Astrocyte of the spinal cord (primary cell): ENCODE measurements at regions not wholly inside any gene's neighbourhood (a gene's known extent, or its start where the extent isn't known, plus 50 kb on each side); places are given as distances from the start of the nearest gene placed in this dataset.
"Not testable (repeated sequence)": the region's sequence is repeated elsewhere in the genome, so short reads cannot be mapped to it uniquely, and the experiment has no call there.

ENCODE experiments used
- DNase-seq: peaks from one replicate; pipeline ENCODE4 v3.0.0; 2011; ENCODE audit warnings: low read depth, low spot score
- H3K4me3 ChIP-seq: 2 replicates; pipeline ENCODE4 v1.5.1; 2011; ENCODE audit warnings: low read depth, mild to moderate bottlenecking, low read length, moderate library complexity
- in situ Hi-C: cut with HindIII; loops from 2 replicates; pipeline ENCODE4 v1.10.0; 2017; ENCODE audit warnings: low sequenced_read_pairs
- TF ChIP-seq, protein P1 (sequence below): IDR thresholded peaks from 2 replicates; pipeline ENCODE4 v1.5.1; 2012; ENCODE audit warnings: low read depth, mild to moderate bottlenecking, low read length, inconsistent platforms

DNA sequence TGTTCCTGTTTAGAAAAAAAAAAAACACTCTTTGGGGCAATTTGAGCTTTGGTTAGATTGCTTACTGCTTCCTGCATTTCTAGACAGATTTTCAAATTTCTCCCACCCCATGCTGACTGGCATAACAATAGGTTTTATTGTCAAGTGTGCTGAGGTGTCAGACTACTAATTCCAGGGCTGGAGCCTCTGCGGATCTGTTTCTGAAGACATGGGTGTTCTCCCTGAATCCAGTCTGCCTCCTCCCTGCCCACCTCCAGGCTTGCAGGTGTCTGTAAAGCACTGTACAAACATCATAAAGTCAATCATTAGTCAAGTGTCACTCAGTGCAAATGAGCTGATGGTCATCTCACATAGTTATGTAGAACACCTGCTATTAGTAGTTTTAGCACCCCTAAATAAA, 292.4 kb downstream of the GATA3 start:
- DNase-seq, result no peak
- TF ChIP-seq, protein P1, sequence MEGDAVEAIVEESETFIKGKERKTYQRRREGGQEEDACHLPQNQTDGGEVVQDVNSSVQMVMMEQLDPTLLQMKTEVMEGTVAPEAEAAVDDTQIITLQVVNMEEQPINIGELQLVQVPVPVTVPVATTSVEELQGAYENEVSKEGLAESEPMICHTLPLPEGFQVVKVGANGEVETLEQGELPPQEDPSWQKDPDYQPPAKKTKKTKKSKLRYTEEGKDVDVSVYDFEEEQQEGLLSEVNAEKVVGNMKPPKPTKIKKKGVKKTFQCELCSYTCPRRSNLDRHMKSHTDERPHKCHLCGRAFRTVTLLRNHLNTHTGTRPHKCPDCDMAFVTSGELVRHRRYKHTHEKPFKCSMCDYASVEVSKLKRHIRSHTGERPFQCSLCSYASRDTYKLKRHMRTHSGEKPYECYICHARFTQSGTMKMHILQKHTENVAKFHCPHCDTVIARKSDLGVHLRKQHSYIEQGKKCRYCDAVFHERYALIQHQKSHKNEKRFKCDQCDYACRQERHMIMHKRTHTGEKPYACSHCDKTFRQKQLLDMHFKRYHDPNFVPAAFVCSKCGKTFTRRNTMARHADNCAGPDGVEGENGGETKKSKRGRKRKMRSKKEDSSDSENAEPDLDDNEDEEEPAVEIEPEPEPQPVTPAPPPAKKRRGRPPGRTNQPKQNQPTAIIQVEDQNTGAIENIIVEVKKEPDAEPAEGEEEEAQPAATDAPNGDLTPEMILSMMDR, result no peak
- H3K4me3 ChIP-seq, result no peak overlapping the region
- in situ Hi-C loops, result no loop called here

GRCh38 chr10:8347614-8348013, 293.1 kb downstream of the GATA3 start:
- in situ Hi-C loops, H3K4me3 ChIP-seq, DNase-seq: not testable (repeated sequence)

DNA sequence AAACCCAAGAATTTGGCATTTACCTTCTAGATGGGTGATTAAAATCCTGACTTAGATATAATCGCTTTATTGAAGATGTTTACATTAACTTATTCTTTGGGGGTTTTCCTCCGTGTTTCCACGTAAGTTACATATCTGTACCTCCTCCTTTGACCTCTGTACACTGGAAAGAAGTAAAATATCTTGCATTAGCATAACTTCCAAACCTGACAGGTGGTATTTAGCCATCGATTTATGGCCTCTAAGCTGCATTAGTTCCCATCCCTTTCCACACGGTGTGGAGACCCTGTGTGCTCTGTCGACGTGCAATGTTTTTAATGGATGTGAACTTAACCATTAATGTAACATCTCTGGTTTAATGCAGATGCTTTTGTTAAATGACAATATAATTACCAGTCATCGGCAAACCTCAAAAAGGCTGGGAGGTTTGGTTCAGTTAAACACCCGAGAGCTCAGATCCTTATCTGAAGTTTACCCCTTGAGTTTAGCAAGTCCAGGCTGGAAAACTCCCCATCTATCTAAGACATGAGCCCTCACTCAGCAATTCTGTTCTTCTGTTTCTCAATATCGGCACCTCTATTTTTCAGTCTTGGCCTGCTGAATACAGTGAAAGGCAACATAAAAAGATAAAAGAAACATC, 295.2 kb downstream of the GATA3 start:
- no peak for DNase-seq
- TF ChIP-seq, protein P1, result no peak
- no peak overlapping the region for H3K4me3 ChIP-seq
- in situ Hi-C loops, result no loop called here

DNA sequence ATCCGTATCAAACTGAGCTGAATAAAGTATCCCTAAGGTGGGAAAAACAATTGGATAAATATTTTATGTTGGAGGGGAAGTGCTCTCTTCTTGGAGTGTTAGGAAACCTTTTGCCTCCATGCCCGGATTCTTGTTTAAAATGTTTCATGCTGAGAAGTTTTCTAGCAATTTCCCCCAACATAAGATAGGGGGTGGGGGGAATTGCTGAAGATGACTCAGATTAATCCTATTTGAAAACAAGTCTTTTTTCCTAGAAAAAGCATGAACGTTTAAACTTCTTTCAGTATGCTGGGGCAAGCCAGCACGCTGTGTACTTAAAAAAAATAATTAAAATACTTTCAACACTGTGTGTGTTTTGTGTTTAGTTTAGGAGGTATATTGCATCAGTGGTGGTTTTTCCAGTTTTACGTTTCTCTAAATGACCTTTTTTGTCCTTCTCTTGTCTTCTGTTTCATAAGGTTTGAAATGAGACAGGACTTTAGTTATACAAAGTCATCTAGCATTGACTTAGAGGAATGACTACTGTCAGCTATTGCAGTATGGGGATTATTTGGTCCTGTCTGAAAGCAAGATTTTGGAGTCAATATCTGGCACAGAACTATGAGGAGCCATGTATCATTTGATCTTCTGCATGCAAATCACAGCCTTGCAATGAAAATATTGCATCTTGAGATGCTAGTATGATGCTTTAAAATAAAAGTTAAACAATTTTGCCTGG, 295.9 kb downstream of the GATA3 start:
- DNase-seq, result no peak
- TF ChIP-seq, protein P1, result no peak
- in situ Hi-C loops, result no loop called here
- no peak overlapping the region for H3K4me3 ChIP-seq

- H3K4me3 ChIP-seq, result no peak overlapping the region
- TF ChIP-seq, protein P1, result no peak
- in situ Hi-C loops, result no loop called here
- no peak for DNase-seq
These were observed 297.9 kb downstream of the GATA3 start for GRCh38 chr10:8352171-8353075.

- in situ Hi-C loops, result no loop called here
- no peak for DNase-seq
- TF ChIP-seq, protein P1, result no peak
- H3K4me3 ChIP-seq, result no peak overlapping the region
These were observed 301.8 kb downstream of the GATA3 start for GRCh38 chr10:8356283-8356682.

- no peak overlapping the region for H3K4me3 ChIP-seq
- TF ChIP-seq, protein P1, result no peak
- no peak for DNase-seq
- in situ Hi-C loops, result no loop called here
These were observed 305.0 kb downstream of the GATA3 start for GRCh38 chr10:8359467-8359866.
